Keratinocyte (primary cell): ENCODE measurements at regions not wholly inside any gene's neighbourhood (a gene's known extent, or its start where the extent isn't known, plus 50 kb on each side); places are given as distances from the start of the nearest gene placed in this dataset.

Experiments used
- DNase-seq: peaks from one replicate; pipeline ENCODE4 v3.0.0-alpha.2; 2011; ENCODE audit warnings: low read depth, missing footprints, low spot score
- FAIRE-seq: peaks from 2 replicates; lab custom pipeline; 2011; peaks lifted over from hg19 to GRCh38; lab: Jason Lieb, UNC
- H2AFZ ChIP-seq: 2 replicates; pipeline ENCODE4 v1.6.0; 2012; ENCODE audit warnings: low read length, control low read depth, inconsistent platforms; ENCODE audit not compliant: control insufficient read depth
- H3K27ac ChIP-seq: 2 replicates; pipeline ENCODE4 v1.5.1; 2011; ENCODE audit warnings: low read length; ENCODE audit not compliant: control insufficient read depth, insufficient read depth
- H3K27me3 ChIP-seq: 3 replicates; pipeline ENCODE4 v1.6.0; 2011; ENCODE audit warnings: low read length; ENCODE audit not compliant: control insufficient read depth, insufficient read depth; ENCODE audit errors: extremely low read depth
- H3K36me3 ChIP-seq, 2 experiments: 2 replicates in 1 of 2; 3 replicates in 1 of 2; pipeline ENCODE4 v1.5.1; 2011; ENCODE audit warnings: low read length in 2 of 2, mild to moderate bottlenecking in 1 of 2; ENCODE audit not compliant: control insufficient read depth in 2 of 2, insufficient read depth in 2 of 2; ENCODE audit errors: extremely low read depth in 1 of 2
- H3K4me1 ChIP-seq: 3 replicates; pipeline ENCODE4 v1.5.1; 2011; ENCODE audit warnings: low read length; ENCODE audit not compliant: control insufficient read depth, insufficient read depth; ENCODE audit errors: extremely low read depth
- H3K4me2 ChIP-seq: 3 replicates; pipeline ENCODE4 v1.6.0; 2011; ENCODE audit warnings: low read depth, low read length; ENCODE audit not compliant: control insufficient read depth, insufficient read depth; ENCODE audit errors: extremely low read depth
- H3K4me3 ChIP-seq, 3 experiments: fragments of 200-600 bp in 1 of 3; sonication (generic) in 1 of 3; 2 replicates in 2 of 3; 3 replicates in 1 of 3; pipeline ENCODE4 v1.5.1; 2011 to 2016; ENCODE audit warnings: low read length in 3 of 3, mild to moderate bottlenecking in 3 of 3, control low read depth in 2 of 3, inconsistent platforms in 1 of 3, low read depth in 1 of 3, mixed read lengths in 1 of 3, mixed run types in 1 of 3, moderate library complexity in 1 of 3; ENCODE audit not compliant: control insufficient read depth in 2 of 3, insufficient read depth in 2 of 3; ENCODE audit errors: extremely low read depth in 1 of 3
- H3K79me2 ChIP-seq: 2 replicates; pipeline ENCODE4 v1.6.0; 2012; ENCODE audit warnings: low read length; ENCODE audit not compliant: control insufficient read depth, insufficient read depth
- H3K9ac ChIP-seq: 3 replicates; pipeline ENCODE4 v1.6.0; 2011; ENCODE audit warnings: low read length; ENCODE audit not compliant: control insufficient read depth, insufficient read depth; ENCODE audit errors: extremely low read depth
- H3K9me1 ChIP-seq: 3 replicates; pipeline ENCODE4 v1.6.0; 2011; ENCODE audit warnings: low read length; ENCODE audit not compliant: control insufficient read depth, insufficient read depth; ENCODE audit errors: extremely low read depth
- H3K9me3 ChIP-seq: 2 replicates; pipeline ENCODE4 v1.5.1; 2012; ENCODE audit warnings: low read depth, low read length; ENCODE audit not compliant: control insufficient read depth
- H4K20me1 ChIP-seq: 3 replicates; pipeline ENCODE4 v1.6.0; 2011; ENCODE audit warnings: low read length; ENCODE audit not compliant: control insufficient read depth, insufficient read depth; ENCODE audit errors: extremely low read depth
- CTCF ChIP-seq, 3 experiments: IDR thresholded peaks in 1 of 3; conservative IDR thresholded peaks in 1 of 3; optimal IDR thresholded peaks in 1 of 3; 2 replicates in 2 of 3; 3 replicates in 1 of 3; pipeline versions ENCODE3 to v1.5.1; 2011; ENCODE audit warnings: low read length in 3 of 3, mild to moderate bottlenecking in 3 of 3, moderate library complexity in 2 of 3, control low read depth in 1 of 3, inconsistent platforms in 1 of 3; ENCODE audit not compliant: insufficient read depth in 2 of 3; ENCODE audit errors: extremely low read depth in 1 of 3
- EZH2 ChIP-seq: IDR thresholded peaks from one replicate; pipeline ENCODE4 v1.6.1; 2012; ENCODE audit warnings: inconsistent platforms, mild to moderate bottlenecking, low read length, moderate library complexity
- dilution Hi-C: fragments of 300-500 bp; cut with MboI; formaldehyde crosslinking; loops from one replicate; pipeline ENCODE4 v1.7.0; 2020; ENCODE audit warnings: low sequenced_read_pairs; ENCODE audit not compliant: extremely low pct_ligation_motif_present

GRCh38 chr3:188053710-188054380 is 100.1 kb upstream of the LPP start:
- no peaks in the 10 kb centered on the region for H3K4me1 ChIP-seq
- no peak for TF ChIP-seq EZH2
- no peaks in the 10 kb centered on the region for H4K20me1 ChIP-seq
- H3K36me3 ChIP-seq: no peaks in the 10 kb centered on the region
- no peak overlapping the region for H3K27ac ChIP-seq
- H2AFZ ChIP-seq: no peak overlapping the region
- no peak for FAIRE-seq
- no peak overlapping the region for H3K9ac ChIP-seq
- no peaks in the 10 kb centered on the region for H3K27me3 ChIP-seq
- DNase-seq: no peak
- H3K9me3 ChIP-seq: no peaks in the 10 kb centered on the region
- no peak overlapping the region for H3K4me2 ChIP-seq
- H3K9me1 ChIP-seq: no peaks in the 10 kb centered on the region
- H3K79me2 ChIP-seq: no peaks in the 10 kb centered on the region
- H3K4me3 ChIP-seq: no peak overlapping the region
- dilution Hi-C loops: no loop called here

GRCh38 chr3:188054541-188054940 is 99.4 kb upstream of the LPP start:
- Histone ChIP-seq H3K4me3 (no peak overlapping the region), H3K27me3 (no peaks in the 10 kb centered on the region), H2AFZ (no peak overlapping the region), H3K9ac (no peak overlapping the region), H3K4me2 (no peak overlapping the region), H3K36me3 (no peaks in the 10 kb centered on the region), H3K9me3 (no peaks in the 10 kb centered on the region), H4K20me1 (no peaks in the 10 kb centered on the region), H3K9me1 (no peaks in the 10 kb centered on the region), H3K27ac (no peak overlapping the region), H3K4me1 (no peaks in the 10 kb centered on the region), H3K79me2 (no peaks in the 10 kb centered on the region)
- dilution Hi-C loops: no loop called here
- TF ChIP-seq CTCF (optimal IDR thresholded peaks at IDR 0.05 in 1 of 3, IDR thresholded peaks at IDR 0.05 in 1 of 3, conservative IDR thresholded peaks at IDR 0.05 in 1 of 3; ENCODE audit: extremely low read depth in 1 of 3, insufficient read depth in 2 of 3, low read length in 3 of 3): no peak
- TF ChIP-seq EZH2: no peak
- DNase-seq: no peak
- FAIRE-seq: no peak

GRCh38 chr3:188055388-188055787 is 98.6 kb upstream of the LPP start:
- Histone ChIP-seq H3K9ac (no peak overlapping the region), H3K36me3 (no peaks in the 10 kb centered on the region), H2AFZ (no peak overlapping the region), H3K4me3 (no peak overlapping the region), H3K27me3 (no peaks in the 10 kb centered on the region), H3K4me2 (no peak overlapping the region), H3K4me1 (no peaks in the 10 kb centered on the region), H3K9me1 (no peaks in the 10 kb centered on the region), H3K9me3 (no peaks in the 10 kb centered on the region), H3K27ac (no peak overlapping the region), H3K79me2 (no peaks in the 10 kb centered on the region), H4K20me1 (no peaks in the 10 kb centered on the region)
- TF ChIP-seq EZH2 (no peak), CTCF (optimal IDR thresholded peaks at IDR 0.05 in 1 of 3, IDR thresholded peaks at IDR 0.05 in 1 of 3, conservative IDR thresholded peaks at IDR 0.05 in 1 of 3; ENCODE audit: extremely low read depth in 1 of 3, insufficient read depth in 2 of 3, low read length in 3 of 3) (no peak)
- DNase-seq (no peak), FAIRE-seq (no peak)
- dilution Hi-C loops: no loop called here
